ENCODE measurements at regions not wholly inside any gene's neighbourhood (a gene's known extent, or its start where the extent isn't known, plus 50 kb on each side); places are given as distances from the start of the nearest gene placed in this dataset.

- Histone ChIP-seq H3K79me2 (ENCODE audit: insufficient read depth, low read length) (no peaks in the 10 kb centered on the region), H4K20me1 (ENCODE audit: insufficient read depth, low read length) (no peaks in the 10 kb centered on the region), H3K27ac (ENCODE audit: low read depth in 1 of 2, low read length in 2 of 2) (no peak overlapping the region), H3K4me2 (replicated peaks; ENCODE audit: extremely low read depth, low read length, poor library complexity, severe bottlenecking) (no peak overlapping the region), H3K4me3 (replicated peaks in 1 of 3; ENCODE audit: low read depth in 2 of 3, low read length in 3 of 3) (no peak overlapping the region), H3K27me3 (ENCODE audit: control insufficient read depth in 2 of 2, insufficient read depth in 2 of 2, low read length in 2 of 2) (no peaks in the 10 kb centered on the region), H3K4me1 (ENCODE audit: control insufficient read depth in 1 of 2, insufficient read depth in 2 of 2, low read length in 2 of 2) (no peaks in the 10 kb centered on the region), H3K36me3 (replicated peaks in 1 of 2; ENCODE audit: control insufficient read depth in 1 of 2, insufficient read depth in 2 of 2, low read length in 2 of 2) (no peaks in the 10 kb centered on the region), H3K9me3 (replicated peaks in 1 of 2; ENCODE audit: control insufficient read depth in 1 of 2, insufficient read depth in 1 of 2, low read length in 2 of 2) (no peaks in the 10 kb centered on the region), H3K9ac (ENCODE audit: insufficient read depth, low read length, poor library complexity, severe bottlenecking) (no peak overlapping the region), H2AFZ (ENCODE audit: insufficient read depth, low read depth, low read length, poor library complexity, severe bottlenecking) (no peak overlapping the region)
- DNase-seq: no peak
- no CpG with 5 or more reads among the region's 3 CpGs for WGBS (ENCODE audit: insufficient coverage)
- Mint-ChIP-seq H3K36me3 (no peaks in the 10 kb centered on the region), H3K27me3 (ENCODE audit: low read depth in 3 of 3) (no peaks in the 10 kb centered on the region), H3K4me3 (no peak overlapping the region), H3K4me1 (no peaks in the 10 kb centered on the region), H3K27ac (no peak overlapping the region), H3K9me3 (peaks cover 0 to 3% (median 2%) of the 10 kb centered on the region in 7 donors)
- TF ChIP-seq CTCF (IDR thresholded peaks at IDR 0.05): no peak
- intact Hi-C loops (cut with micrococcal nuclease): no loop called here
Observed at GRCh38 chr2:41314511-41315070, 733.2 kb upstream of the PKDCC start.

- WGBS (ENCODE audit: insufficient coverage): no CpG with 5 or more reads among the region's 6 CpGs
- Mint-ChIP-seq H3K27me3 (ENCODE audit: low read depth in 3 of 3) (peaks cover 0 to 3% (median 0%) of the 10 kb centered on the region in 3 donors), H3K27ac (no peak overlapping the region), H3K36me3 (no peaks in the 10 kb centered on the region), H3K4me1 (no peaks in the 10 kb centered on the region), H3K9me3 (peaks cover 0 to 13% (median 3%) of the 10 kb centered on the region in 7 donors), H3K4me3 (no peak overlapping the region)
- TF ChIP-seq CTCF (IDR thresholded peaks at IDR 0.05): no peak
- intact Hi-C loops (cut with micrococcal nuclease): no loop called here
- Histone ChIP-seq H3K4me1 (ENCODE audit: control insufficient read depth in 1 of 2, insufficient read depth in 2 of 2, low read length in 2 of 2) (no peaks in the 10 kb centered on the region), H3K36me3 (replicated peaks in 1 of 2; ENCODE audit: control insufficient read depth in 1 of 2, insufficient read depth in 2 of 2, low read length in 2 of 2) (no peaks in the 10 kb centered on the region), H3K27me3 (ENCODE audit: control insufficient read depth in 2 of 2, insufficient read depth in 2 of 2, low read length in 2 of 2) (no peaks in the 10 kb centered on the region), H2AFZ (ENCODE audit: insufficient read depth, low read depth, low read length, poor library complexity, severe bottlenecking) (no peak overlapping the region), H3K79me2 (ENCODE audit: insufficient read depth, low read length) (no peaks in the 10 kb centered on the region), H3K4me2 (replicated peaks; ENCODE audit: extremely low read depth, low read length, poor library complexity, severe bottlenecking) (no peak overlapping the region), H4K20me1 (ENCODE audit: insufficient read depth, low read length) (no peaks in the 10 kb centered on the region), H3K27ac (ENCODE audit: low read depth in 1 of 2, low read length in 2 of 2) (no peak overlapping the region), H3K9ac (ENCODE audit: insufficient read depth, low read length, poor library complexity, severe bottlenecking) (no peak overlapping the region), H3K4me3 (replicated peaks in 1 of 3; ENCODE audit: low read depth in 2 of 3, low read length in 3 of 3) (no peak overlapping the region), H3K9me3 (replicated peaks in 1 of 2; ENCODE audit: control insufficient read depth in 1 of 2, insufficient read depth in 1 of 2, low read length in 2 of 2) (no peaks in the 10 kb centered on the region)
- no peak for DNase-seq
Observed at GRCh38 chr2:41319437-41319836, 728.4 kb upstream of the PKDCC start.
